ENCODE measurements at regions not wholly inside any gene's neighbourhood (a gene's known extent, or its start where the extent isn't known, plus 50 kb on each side); places are given as distances from the start of the nearest gene placed in this dataset.

GRCh38 chr2:239462671-239463506 is 62.1 kb upstream of the HDAC4 start:
- TF ChIP-seq CTCF (IDR thresholded peaks at IDR 0.05) (no peak), POLR2A (IDR thresholded peaks at IDR 0.05) (no peak)

Data from tibial nerve (tissue), 3 donors.